ENCODE measurements at regions not wholly inside any gene's neighbourhood (a gene's known extent, or its start where the extent isn't known, plus 50 kb on each side); places are given as distances from the start of the nearest gene placed in this dataset.

DNA sequence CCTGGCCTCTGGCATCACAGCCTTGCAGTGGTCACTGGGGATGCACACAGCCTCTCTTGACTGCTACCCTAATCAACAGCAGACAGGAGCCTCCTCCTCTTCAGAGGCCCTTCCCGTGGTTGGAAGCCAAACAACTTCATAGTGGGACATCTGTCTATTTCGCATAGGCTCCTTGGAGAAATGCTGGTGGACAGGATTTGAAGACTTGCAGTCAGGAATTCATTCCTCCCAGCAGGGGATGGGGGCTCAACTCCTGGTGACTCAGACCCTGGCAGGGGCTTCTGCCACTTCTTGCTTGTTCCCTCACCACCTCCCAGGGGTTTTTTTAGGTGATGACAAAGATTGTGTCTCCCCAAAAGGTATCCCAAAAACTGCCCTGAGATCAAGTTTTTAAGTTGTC, 191.7 kb upstream of the CAMK1G start:
- no peak for DNase-seq

DNA sequence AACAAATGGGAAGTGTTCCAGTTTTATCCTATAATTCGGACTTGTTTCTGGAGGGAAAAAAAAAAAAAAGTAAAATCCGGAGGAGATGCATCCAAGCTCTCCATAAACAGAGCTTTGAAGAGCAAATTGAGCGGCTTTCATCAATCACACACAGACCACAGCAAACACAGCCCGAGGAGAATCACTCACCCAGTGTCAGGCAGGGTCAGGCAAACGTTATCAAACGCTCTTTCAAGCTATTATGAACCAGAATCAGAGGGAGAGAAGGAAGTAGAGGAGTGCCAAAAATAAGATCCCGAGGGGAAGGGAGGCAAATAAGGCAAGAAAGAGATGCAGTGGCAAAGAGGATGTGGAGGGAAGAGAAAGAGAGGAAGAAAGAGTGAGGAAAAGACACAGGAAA, 188.3 kb upstream of the CAMK1G start:
- no peak for DNase-seq

DNA sequence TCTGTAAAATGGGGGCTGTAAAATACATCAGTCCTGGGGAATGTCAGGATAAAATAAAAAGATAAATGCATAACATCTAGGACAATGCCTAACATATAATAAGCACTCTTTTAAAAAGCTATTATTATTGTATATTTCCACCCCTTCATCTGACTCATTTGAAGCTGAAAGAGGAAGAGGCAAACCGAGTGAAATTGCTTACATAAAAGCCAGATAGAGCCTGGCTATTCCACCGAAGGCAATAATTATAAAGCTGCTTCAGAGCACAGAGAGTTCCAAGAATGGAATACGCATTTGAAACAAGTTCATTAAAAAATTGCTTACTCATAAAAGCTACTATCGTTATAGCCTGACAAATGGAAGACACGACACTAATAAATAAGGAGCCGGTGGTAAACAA, 186.1 kb upstream of the CAMK1G start:
- DNase-seq: no peak

DNA sequence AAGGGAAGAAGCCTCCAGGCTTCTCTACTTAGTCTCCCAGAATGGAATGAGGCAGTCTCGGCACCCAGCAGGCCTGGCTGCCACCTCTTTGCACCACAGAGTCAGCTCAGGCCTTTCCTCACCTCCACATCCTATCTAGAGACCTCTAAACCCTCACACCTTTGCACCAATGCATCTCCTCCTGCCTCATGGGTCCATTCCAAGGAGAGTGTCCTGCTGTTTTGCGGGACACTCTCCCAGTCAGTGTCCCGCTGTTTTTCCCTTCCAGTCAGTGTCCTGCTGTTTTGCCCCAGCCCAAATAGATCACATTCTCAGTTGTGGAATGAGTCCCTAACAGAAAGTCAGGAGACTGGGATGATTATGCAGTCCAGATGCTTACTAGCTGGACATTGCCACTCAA, 185.6 kb upstream of the CAMK1G start:
- no peak for DNase-seq

DNA sequence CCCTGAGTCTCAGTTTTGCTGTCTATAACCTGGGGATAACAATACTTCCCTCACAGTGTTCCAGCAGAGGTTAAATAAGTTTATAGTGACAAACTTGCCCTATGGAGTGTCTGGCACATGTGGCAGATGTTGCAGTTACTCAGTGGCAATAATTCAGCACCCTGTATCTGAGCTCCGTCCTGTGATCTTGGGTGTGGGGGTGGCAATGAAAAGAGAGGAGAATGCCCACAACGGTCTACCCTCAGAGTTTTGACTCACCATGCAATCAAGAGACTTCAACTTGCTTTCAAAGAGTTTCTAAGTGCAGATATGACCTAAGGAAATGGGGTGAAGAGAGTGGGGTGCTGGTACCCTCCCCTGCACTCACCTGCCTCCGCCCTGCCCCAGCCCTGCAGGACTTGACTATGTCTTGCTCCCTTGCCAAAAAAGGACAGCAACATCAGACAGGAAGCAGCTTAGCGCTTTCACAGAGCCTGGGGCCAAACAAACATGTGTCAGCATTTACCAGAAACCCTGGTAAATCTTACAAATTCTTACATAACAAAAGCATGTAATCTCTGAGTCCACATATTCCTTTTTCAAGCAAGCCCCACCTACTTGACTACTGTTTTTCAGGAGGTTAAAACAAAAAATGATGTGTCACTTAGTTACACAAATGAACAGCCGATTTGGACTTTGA, 185.1 kb upstream of the CAMK1G start:
- DNase-seq: no peak

DNA sequence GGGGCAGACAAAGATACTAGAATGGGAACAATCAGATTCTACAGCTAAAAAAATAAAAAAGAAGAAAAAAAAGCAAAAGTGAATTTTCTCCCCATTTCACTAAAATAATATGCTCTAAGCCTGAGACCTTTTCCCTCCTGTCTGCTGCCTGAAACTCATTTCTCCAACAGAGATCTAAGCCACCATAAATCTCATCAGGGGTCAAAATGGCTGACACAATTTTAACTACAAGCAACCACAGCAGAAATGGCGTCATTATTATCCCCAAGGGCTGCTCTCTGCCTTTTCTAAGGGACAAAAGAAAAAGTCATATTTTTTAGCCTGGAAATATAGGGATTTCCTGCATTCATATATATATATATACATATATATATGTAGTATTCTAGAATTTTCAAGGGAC, 183.7 kb upstream of the CAMK1G start:
- no peak for DNase-seq

DNA sequence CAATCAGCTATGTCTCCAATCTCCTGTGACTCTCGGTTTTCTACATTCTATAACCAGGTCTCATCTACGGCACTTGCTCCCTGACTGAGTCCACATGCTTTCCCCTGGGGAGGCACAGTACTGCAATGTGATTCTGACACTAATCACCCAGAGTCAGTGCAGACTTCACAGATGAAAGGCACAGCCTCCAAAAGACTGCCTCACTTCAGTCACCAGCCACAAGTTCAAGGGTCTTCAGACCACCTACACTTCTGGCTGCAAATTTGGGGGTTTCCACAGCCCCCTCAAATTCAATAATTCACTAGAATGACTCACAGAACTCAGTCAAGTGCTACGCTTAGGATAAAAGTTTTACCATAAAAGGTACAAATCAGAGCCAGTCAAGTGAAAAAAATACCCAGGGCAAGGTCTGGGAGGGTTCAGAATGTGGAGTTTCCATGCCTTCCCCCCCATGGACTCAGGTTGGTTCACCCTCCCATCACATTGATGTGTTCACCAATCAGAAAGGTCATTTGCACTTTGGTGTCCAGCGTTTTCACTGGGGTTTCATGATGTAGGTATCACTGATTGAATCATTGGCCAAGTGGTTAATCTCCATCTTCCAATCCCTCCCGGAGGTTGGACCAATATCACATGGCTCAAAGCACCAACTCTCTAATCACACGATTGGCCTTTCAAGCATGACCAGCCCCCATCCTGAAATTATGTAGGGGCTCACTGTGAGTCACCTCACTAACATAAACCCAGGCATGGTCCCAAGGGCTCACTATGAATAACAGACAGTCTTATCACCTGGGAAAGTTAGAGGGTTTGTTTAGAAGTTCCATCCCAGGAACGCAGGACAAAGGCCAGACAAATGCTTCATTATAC, 182.9 kb upstream of the CAMK1G start:
- no peak for DNase-seq

DNA sequence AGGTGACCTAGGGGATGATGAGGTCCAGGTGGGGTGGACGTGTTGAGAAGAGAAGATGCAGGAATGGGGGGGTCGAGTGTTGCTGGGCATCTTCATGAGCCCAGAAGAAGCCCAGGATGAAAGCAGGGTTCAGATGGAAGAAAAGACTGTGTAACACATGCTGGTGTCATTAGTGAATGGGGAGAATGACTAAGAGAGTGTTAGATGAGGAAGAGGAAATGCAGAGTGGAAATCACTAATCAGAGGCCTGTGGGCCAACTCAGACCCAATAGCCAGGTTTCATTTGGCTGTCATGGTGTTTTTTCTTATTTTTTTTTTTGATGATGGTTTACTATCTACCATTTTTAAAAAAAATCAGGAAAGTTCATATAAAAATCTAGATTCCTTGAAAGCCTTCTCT, 180.8 kb upstream of the CAMK1G start:
- no peak for DNase-seq

DNA sequence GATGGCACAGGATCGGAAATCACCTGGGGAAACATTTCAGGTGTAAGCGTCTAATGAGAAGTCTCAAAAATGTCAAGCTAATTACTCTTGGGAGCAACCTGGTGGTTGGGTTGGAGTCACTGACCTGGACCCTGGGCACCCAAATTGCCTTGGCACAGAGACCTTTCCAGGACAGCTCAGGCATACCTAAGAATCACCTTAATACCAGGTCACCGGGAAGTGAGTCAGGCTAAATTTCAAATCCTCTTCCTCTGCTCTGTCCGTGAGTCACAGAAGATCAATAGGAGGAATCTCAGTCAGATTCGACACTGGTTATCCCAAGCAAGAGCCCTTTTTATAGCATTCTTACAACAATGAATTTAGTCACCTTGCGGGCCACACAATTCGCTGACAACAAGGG, 179.6 kb upstream of the CAMK1G start:
- DNase-seq: no peak

DNA sequence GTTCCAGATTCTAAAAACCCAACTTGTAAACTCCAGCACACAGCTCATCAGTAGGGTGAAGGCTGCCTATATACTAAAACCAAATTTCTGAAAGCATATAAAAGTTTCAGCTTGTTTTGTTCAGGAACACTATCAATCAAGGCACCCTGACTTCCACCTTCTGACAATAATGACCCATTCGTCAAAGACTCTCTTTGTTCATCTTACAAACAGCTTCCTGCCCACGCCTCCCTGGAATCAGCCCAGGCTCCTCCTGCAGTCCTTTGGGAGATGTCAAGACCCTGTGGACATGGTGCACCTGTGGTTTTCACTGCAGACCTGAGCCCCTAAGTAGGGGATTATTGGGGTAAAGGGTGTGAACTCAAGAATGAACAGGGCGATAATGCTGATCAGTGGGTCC, 178.9 kb upstream of the CAMK1G start:
- DNase-seq: no peak

DNA sequence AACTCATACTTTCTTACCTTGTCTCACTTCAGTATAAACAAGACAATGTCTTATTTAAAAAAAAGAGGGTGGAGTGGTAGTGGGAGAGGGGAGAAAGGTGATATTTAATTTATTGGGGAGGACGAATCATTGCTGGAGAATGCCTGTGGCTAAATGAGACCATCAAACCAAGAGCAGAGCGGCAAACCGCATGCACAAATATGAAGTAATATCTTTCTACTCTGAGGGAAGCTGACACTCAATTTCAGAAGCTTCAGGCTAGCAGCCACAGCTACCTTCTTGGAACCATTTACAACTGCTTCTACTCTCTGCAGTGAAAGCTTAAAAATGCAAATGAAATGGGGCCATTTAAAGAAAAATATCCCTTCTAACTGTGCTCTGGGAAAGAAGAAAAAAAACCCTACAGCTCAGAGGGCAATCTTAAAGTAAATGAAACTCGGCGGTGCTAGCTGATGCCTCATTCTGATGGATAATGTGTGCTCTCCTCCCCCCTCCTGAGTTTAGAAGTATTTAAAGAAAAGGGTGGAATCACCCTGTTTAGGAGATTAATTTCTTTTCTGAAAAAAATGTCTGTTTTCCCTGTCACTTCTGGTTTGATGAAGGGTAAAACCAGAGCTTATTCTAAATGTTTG, 178.2 kb upstream of the CAMK1G start:
- DNase-seq: no peak

DNA sequence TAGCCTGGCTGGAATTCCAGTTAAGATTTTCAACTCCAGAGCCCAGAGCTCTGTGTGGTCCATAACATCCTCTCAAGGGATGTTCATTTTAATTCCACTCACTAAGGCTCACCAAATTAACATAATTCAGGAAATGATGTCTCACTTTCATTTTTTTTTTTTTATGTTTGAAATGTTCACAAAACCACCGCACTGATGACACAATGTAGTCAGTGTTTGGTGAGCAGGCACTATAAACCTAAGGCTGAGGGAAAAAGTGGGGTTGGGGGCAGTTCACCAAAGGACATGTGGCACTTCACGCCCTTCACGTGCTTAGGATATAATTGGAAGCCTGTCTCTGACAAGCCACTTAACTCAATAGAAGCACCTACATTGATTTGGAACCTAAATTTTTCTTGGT, 177.3 kb upstream of the CAMK1G start:
- no peak for DNase-seq

DNA sequence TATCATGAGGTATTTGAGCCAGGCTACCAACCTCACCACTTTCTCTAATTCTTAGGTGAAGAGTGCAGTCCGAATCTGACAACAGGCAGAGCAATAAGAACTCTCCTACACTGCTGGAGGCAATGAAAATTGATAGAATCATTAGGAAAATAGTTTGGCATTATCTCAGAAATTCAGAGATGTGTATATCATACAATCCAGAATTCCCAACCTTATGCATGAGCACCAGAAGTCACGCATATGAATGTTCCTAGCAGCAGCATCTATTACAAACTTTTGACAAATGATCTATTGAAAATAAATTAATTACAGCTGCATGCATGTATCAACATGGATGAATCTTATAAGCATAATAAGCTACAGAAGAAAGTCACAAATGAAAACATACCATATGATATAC, 176.9 kb upstream of the CAMK1G start:
- no peak for DNase-seq

DNA sequence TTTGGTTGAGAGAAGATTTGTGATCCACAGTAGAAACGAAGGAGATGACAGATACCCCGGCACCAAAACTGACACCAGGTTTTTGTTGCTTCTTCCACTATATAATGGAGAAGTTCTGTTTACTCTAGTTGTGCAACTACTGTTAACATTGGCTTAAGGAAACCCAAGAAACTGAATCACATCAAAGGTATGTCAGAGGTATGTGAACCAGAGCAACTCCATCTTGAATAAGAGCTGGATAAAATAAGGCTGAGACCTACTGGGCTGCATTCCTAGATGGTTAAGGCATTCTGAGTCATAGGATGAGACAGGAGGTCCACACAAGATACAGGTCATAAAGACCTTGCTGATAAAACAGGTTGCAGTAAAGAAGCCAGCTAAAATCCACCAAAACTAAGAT, 173.7 kb upstream of the CAMK1G start:
- DNase-seq: no peak

DNA sequence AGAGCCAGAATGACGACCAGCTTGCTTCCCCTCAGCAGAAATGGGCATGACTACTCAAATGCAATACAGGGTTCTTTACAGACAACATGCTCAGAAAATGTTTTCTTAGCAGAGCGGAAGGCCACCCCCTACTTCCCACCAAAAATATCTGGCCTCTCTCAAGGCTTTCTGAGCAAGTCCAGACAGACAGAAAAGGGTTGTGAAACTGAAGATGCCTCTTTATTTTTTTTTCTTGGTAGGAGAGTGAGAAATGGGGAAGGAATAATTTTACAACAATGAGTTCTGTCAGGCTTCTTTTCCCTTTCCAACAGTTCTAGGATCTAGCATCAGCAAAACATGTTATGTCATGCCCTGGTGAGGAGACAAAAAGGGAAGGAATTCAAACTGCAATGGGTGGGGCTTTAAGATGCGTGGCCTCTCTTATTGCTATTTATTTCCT, 172.0 kb upstream of the CAMK1G start:
- no peak for DNase-seq

DNA sequence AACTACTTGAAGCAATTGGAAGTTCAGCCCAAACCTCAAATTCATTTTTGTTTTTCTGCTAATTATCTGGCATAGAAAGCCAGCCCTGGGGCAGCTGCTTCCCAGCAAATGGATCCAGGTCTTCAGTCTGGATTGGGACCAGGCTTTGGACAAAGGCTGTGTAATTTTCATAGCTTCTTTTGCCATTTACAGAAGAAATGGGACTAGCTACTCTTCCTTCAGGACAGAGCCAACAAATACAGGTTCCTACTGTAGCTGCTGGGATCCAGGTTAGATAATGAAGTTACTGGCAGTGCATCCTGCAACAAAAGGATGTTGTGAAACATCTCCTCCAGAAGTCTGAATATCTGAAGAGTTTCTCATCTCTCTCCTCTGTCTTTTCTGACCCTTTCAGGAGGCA, 171.5 kb upstream of the CAMK1G start:
- no peak for DNase-seq

DNA sequence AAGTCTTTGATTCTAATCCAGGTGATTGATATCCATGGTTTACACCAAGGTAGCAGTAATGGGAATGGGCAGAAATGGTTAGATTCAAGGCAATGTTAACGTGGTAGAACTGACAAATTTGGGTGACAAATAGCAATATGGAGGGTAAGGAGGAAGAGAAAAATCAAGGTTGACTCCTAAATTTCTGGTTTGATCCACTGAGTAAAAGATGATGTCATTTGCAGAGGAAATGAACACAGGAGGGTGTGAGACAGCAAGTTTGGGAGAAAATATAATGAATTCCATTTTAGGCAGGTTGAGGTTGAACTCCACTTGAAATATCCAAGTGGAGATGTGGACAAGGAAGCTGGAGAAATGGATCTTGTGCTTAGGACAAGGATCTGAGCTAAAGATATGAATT, 170.9 kb upstream of the CAMK1G start:
- no peak for DNase-seq

DNA sequence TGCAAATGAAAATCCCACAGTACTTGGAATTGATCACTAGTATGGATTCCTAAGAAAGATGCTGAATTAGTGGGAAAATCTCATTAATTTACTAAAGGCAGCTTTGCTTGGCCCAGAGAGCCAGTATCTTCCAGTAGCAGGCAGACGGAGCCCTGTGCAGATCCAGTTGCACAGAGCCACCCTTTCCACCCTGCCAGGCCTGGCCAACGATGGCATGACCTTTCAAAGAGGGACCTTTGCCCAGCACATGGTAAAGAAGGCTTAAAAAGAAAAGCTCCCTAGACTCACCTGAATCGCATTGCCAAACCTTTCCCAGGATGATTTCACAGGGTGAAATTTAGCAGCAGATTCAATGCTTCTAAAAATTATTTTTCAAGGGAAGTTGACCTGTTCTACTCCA, 170.5 kb upstream of the CAMK1G start:
- no peak for DNase-seq

DNA sequence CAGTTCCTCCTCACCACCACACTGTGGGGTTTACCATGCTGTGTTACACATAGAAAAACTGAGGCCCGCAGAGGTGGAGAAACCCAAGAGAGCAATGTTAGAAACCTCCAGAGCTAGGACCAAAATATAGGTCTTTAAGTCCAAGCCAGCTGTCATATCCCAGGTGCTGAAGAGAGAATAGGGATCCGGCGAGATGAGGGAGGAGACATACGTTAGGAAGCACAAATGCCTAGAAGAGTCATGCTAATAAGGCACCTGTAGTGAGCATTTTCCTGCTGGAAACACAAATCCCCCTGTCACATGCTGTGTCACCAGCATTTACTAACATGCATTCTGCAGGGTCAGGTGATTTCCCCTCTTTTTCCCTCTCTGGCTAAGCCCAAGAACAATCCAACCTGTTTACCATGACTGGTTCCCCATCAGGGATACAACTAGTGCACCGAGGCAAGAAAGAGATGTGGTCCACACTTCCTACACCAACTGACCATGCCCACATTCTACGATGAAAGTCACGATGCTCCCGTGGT, 168.6 kb upstream of the CAMK1G start:
- no peak for DNase-seq

DNA sequence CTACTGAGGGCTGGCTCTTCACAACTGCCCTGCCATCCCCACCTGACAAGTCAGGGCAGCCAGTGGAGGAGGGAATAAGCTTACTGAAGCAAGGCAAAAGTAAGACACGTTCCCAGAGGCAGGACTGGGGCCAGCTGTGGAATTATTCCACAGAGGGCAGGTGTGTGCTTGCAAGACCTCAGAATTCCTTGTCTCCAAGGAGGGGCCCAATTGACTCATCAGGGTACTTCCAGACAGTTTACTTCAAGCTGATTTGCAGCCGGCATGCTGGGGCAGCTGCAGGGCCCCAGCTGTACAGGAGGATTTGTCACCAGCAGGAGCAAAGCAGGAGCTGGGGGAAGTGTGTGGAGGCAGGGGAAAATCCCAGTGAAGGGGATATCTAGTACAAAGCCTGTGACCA, 167.5 kb upstream of the CAMK1G start:
- DNase-seq: no peak

DNA sequence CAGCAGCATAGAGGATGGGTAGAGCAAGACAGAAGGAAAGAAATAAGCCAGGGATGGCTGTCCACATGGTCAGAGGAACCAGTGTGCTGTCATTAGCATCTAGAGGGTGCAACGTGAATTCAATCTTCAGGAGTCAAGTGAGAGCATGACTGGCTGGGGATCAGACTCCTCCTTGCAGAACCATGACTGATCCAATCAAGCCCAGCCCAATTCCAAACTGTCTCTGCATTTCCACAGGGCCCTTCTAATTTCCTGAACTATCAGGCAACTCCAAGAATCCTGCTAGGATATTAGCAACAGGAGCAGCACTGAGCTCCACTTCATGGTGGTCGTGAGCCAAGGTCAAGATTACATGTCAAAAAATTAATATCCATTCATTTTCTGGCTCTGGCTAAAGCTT, 166.8 kb upstream of the CAMK1G start:
- no peak for DNase-seq

DNA sequence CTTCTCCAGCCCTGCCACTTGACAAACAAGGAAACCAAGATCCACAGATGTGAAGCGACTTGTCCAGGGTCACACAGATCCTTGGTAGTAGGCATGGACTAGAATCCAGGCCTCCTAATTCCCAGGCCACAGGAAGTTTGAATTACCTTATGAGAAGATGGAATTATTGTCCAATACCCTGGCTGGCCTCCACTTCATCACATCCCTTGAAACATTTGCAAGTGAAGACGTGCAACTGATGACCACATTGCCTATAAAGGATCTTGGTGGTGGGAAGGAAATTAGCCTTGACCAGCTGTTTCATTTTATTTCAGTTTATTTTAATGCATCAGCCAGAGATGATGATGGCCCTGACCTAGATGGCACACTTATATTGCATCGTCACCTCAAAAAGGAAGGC, 165.8 kb upstream of the CAMK1G start:
- DNase-seq: no peak

DNA sequence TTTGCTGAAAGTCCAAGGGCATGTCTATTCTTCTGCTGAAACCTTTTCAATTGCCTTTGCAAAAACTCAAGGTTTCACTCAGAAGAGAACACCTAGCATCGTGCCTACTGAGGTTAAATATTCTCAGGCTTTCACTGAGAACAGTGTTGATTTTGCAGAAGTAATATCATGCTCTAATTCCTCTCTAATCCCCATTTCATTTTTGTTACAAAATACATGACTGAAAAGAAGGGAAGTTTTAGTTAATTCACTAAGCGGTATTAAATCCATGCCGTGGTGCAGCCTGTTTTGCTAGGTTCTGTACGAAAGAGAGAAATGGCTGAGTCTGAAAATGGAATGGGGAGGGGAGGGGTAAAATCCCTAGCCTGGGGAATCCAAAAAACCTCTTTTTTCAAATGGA, 163.2 kb upstream of the CAMK1G start:
- DNase-seq: no peak

DNA sequence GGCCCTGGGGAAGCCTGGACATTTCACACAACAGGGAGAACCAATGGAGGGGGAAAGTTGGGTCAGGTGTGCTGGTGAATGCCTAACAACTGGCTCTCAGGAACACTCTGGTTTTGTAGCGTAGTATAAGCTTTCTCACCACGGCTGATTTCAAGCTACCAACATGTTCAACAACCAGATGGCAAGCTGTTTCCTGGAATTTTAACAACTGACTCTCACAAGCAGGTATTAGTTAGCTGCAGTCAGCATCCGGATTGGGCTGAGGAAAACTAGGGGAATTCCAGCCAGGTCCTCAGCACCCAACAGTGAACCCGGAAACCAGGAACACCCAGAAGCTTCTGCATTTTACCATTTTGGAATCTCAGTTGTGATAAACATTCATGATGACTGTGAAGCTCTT, 162.3 kb upstream of the CAMK1G start:
- no peak for DNase-seq
